DND-41 (cell line): ENCODE measurements at regions not wholly inside any gene's neighbourhood (a gene's known extent, or its start where the extent isn't known, plus 50 kb on each side); places are given as distances from the start of the nearest gene placed in this dataset.

Experiments used
- CTCF ChIP-seq: IDR thresholded peaks from 2 replicates; pipeline ENCODE4 v1.5.1; 2012; ENCODE audit warnings: borderline replicate concordance, low read length, moderate library complexity, mild to moderate bottlenecking; ENCODE audit not compliant: poor library complexity, severe bottlenecking; ENCODE audit errors: extremely low read depth
- EZH2 ChIP-seq: IDR thresholded peaks from 3 replicates; pipeline ENCODE4 v1.6.1; 2012; ENCODE audit warnings: borderline replicate concordance, low read depth, mild to moderate bottlenecking, moderate library complexity, low read length, inconsistent platforms; ENCODE audit not compliant: severe bottlenecking

DNA sequence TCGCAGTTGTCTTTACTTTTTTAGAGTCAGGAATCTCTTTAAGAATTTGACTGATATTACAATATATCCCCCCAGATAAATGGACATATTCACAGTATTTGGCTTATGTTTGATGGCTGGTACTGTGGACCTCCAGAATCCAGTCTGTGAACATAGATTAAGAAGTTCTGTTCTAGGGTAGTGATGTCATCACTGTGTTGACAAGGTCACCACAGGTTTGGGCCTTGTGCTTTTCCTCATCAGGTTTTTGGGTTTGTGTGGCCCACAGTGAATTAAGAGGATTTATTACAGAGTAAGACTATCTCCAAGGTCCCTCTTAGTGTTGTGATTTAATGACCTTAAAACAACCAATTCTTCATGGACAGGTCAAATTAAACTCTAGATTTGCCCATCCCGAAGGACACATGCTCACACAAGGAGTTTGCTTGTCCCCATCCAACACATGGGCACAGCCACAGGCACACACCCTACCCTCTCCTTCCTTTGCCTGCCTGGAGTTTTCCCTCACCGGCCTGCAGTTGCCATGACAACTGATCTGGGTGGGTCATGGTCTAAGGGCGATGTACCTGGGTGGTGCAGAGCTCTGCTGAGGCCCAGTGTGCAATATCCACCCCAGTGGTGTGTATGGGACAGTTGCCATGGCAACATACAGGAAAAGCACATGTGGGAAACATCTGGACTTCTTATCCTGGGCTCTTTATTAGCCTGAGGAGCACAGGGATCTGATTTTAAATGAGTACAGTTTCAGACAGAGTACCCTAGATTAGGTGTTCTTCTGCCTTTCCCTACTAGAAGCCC, 98.6 kb downstream of the NAV1 start:
- TF ChIP-seq CTCF, result no peak
- no peak for TF ChIP-seq EZH2
